ENCODE measurements at regions not wholly inside any gene's neighbourhood (a gene's known extent, or its start where the extent isn't known, plus 50 kb on each side); places are given as distances from the start of the nearest gene placed in this dataset.

DNA sequence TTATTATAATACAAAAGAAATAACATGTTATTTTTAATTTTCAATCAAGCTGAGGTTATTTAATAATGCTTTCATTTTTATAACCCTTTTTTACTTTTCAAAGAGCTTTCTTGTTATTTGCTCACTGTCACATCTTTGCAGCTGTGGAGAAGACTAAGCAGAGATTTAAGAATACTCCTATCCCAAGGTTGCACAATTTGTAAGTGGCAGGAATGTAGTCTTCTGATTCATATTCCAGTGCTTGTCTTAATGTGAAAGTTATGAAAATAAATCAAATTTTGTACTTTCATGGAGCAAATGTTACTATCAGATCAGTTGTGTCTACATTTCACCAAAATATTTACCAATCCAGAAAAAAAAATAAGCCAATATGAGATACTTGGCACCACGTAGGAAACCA lies 86.6 kb downstream of the DDIT4L start:
- TF ChIP-seq GATA3 (IDR thresholded peaks at IDR 0.05; ENCODE audit: low read depth, low read length) (no peak), GATA2 (IDR thresholded peaks at IDR 0.05; ENCODE audit: low read depth, low read length) (no peak)

All from SH-SY5Y (cell line).